Astrocyte (in vitro differentiated cells and primary cell): ENCODE measurements at regions not wholly inside any gene's neighbourhood (a gene's known extent, or its start where the extent isn't known, plus 50 kb on each side); places are given as distances from the start of the nearest gene placed in this dataset.

Experiments used
- DNase-seq: peaks from one replicate; pipeline ENCODE4 v3.0.0-alpha.2; 2010; ENCODE audit warnings: low read depth
- FAIRE-seq: peaks from 2 replicates; lab custom pipeline; 2011; peaks lifted over from hg19 to GRCh38; lab: Jason Lieb, UNC
- H2AFZ ChIP-seq: 2 replicates; pipeline ENCODE4 v1.6.0; 2012; ENCODE audit warnings: low read depth, low read length, inconsistent platforms
- H3K27ac ChIP-seq: 2 replicates; pipeline ENCODE4 v1.5.1; 2011; ENCODE audit warnings: low read depth, low read length, inconsistent platforms
- H3K27me3 ChIP-seq: 2 replicates; pipeline ENCODE4 v1.6.0; 2011; ENCODE audit warnings: low read length, inconsistent platforms; ENCODE audit not compliant: insufficient read depth
- H3K36me3 ChIP-seq: 2 replicates; pipeline ENCODE4 v1.5.1; 2011; ENCODE audit warnings: low read length, inconsistent platforms; ENCODE audit not compliant: insufficient read depth
- H3K4me1 ChIP-seq: 2 replicates; pipeline ENCODE4 v1.5.1; 2011; ENCODE audit warnings: low read length, inconsistent platforms; ENCODE audit not compliant: insufficient read depth
- H3K4me2 ChIP-seq: 2 replicates; pipeline ENCODE4 v1.6.0; 2012; ENCODE audit warnings: low read length, inconsistent platforms
- H3K4me3 ChIP-seq: 2 replicates; pipeline ENCODE4 v1.5.1; 2011; ENCODE audit warnings: low read depth, mild to moderate bottlenecking, low read length, inconsistent platforms; ENCODE audit not compliant: insufficient read depth
- H3K79me2 ChIP-seq: 2 replicates; pipeline ENCODE4 v1.6.0; 2012; ENCODE audit warnings: mild to moderate bottlenecking, low read length, inconsistent platforms; ENCODE audit not compliant: insufficient read depth
- H3K9ac ChIP-seq: 2 replicates; pipeline ENCODE4 v1.6.0; 2012; ENCODE audit warnings: mild to moderate bottlenecking, low read length, inconsistent platforms
- H3K9me3 ChIP-seq: 2 replicates; pipeline ENCODE4 v1.5.1; 2012; ENCODE audit warnings: low read depth, mild to moderate bottlenecking, low read length, inconsistent platforms; ENCODE audit not compliant: insufficient read depth
- H4K20me1 ChIP-seq: 2 replicates; pipeline ENCODE4 v1.6.0; 2012; ENCODE audit warnings: low read length, inconsistent platforms; ENCODE audit not compliant: insufficient read depth
- H3K27ac Mint-ChIP-seq: one replicate; pipeline ENCODE4 v1.8.0; 2021; ENCODE audit warnings: mild to moderate bottlenecking, mixed read lengths; ENCODE audit not compliant: unreplicated experiment
- H3K27me3 Mint-ChIP-seq: one replicate; pipeline ENCODE4 v1.8.0; 2021; ENCODE audit warnings: low read depth, mixed read lengths; ENCODE audit not compliant: unreplicated experiment
- H3K36me3 Mint-ChIP-seq: one replicate; pipeline ENCODE4 v1.8.0; 2021; ENCODE audit warnings: low read depth, mixed read lengths; ENCODE audit not compliant: unreplicated experiment
- H3K4me1 Mint-ChIP-seq: one replicate; pipeline ENCODE4 v1.8.0; 2021; ENCODE audit warnings: low read depth, mixed read lengths; ENCODE audit not compliant: unreplicated experiment
- H3K4me3 Mint-ChIP-seq: one replicate; pipeline ENCODE4 v1.8.0; 2021; ENCODE audit warnings: mild to moderate bottlenecking, moderate library complexity, mixed read lengths; ENCODE audit not compliant: unreplicated experiment
- H3K9me3 Mint-ChIP-seq: one replicate; pipeline ENCODE4 v1.8.0; 2021; ENCODE audit warnings: mild to moderate bottlenecking, mixed read lengths; ENCODE audit not compliant: unreplicated experiment
- EZH2 ChIP-seq: IDR thresholded peaks from 2 replicates; pipeline ENCODE4 v1.6.1; 2012; ENCODE audit warnings: mild to moderate bottlenecking, low read length, inconsistent platforms; ENCODE audit not compliant: insufficient read depth
- TF ChIP-seq, protein P1 (sequence below): IDR thresholded peaks from 2 replicates; pipeline ENCODE4 v1.5.1; 2011; ENCODE audit warnings: low read depth, mild to moderate bottlenecking, inconsistent platforms, low read length, moderate library complexity; ENCODE audit not compliant: insufficient read depth

DNA sequence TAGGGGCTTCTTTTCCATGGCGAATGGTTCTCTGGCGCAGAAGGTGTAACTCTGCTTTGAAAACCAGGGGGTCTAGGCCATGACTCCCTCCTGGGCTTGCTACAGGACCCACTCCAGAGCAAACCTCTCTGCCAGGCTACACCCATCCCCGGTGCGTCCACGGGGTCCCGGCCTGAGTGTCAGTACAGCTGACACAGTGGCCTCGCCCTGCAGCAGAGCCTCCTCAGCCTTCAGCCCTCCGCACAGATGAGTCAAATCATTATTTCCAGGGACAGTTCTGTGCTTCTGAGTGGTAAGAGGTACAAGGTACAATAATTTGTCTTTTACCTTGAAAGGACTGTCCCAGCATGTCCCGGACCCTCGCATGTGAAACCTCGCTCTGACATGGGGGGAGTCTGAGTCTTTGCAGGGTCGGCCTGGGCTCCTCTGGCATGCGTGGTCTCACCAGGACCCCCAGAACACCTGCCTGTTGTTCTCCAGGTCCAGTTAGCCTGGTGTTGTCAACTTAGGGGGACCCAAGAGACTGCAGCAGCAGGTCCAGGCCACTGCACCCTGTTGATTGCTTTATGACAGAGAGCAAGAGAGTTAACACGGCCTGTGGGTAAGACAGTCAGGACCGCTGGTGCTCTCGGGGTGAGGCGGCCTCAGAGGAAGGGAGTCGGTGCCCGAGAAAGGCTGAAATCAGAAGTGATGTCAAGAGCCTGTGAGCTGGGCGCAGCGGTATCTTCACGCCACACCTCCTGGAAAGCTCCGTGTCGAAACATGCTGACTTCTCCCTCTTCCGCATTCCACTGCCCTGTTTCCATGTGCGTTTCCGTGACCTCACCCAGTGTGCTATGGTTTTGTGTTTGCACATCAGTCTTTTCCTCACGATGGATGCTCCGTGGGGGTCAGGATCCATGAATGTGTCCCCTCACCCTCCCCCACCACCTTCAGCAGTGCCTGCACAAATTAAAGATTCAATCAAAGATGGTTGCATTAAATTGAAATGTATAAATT lies 340.1 kb downstream of the EIPR1 start:
- H3K27me3 ChIP-seq: no peaks in the 10 kb centered on the region
- Mint-ChIP-seq H3K4me1 (no peaks in the 10 kb centered on the region), H3K27me3 (peaks cover 33% of the 10 kb centered on the region), H3K27ac (no peak overlapping the region), H3K4me3 (no peak overlapping the region), H3K36me3 (no peaks in the 10 kb centered on the region), H3K9me3 (peaks cover 11% of the 10 kb centered on the region)
- H3K79me2 ChIP-seq: no peaks in the 10 kb centered on the region
- no peaks in the 10 kb centered on the region for H4K20me1 ChIP-seq
- no peaks in the 10 kb centered on the region for H3K4me1 ChIP-seq
- H3K4me3 ChIP-seq: no peak overlapping the region
- no peaks in the 10 kb centered on the region for H3K36me3 ChIP-seq
- FAIRE-seq: no peak
- no peak overlapping the region for H2AFZ ChIP-seq
- H3K4me2 ChIP-seq: no peak overlapping the region
- H3K9ac ChIP-seq: no peak overlapping the region
- peaks cover 4% of the 10 kb centered on the region for H3K9me3 ChIP-seq
- no peak overlapping the region for H3K27ac ChIP-seq
- TF ChIP-seq EZH2: no peak
- TF ChIP-seq, protein P1, sequence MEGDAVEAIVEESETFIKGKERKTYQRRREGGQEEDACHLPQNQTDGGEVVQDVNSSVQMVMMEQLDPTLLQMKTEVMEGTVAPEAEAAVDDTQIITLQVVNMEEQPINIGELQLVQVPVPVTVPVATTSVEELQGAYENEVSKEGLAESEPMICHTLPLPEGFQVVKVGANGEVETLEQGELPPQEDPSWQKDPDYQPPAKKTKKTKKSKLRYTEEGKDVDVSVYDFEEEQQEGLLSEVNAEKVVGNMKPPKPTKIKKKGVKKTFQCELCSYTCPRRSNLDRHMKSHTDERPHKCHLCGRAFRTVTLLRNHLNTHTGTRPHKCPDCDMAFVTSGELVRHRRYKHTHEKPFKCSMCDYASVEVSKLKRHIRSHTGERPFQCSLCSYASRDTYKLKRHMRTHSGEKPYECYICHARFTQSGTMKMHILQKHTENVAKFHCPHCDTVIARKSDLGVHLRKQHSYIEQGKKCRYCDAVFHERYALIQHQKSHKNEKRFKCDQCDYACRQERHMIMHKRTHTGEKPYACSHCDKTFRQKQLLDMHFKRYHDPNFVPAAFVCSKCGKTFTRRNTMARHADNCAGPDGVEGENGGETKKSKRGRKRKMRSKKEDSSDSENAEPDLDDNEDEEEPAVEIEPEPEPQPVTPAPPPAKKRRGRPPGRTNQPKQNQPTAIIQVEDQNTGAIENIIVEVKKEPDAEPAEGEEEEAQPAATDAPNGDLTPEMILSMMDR: no peak
- DNase-seq: no peak

DNA sequence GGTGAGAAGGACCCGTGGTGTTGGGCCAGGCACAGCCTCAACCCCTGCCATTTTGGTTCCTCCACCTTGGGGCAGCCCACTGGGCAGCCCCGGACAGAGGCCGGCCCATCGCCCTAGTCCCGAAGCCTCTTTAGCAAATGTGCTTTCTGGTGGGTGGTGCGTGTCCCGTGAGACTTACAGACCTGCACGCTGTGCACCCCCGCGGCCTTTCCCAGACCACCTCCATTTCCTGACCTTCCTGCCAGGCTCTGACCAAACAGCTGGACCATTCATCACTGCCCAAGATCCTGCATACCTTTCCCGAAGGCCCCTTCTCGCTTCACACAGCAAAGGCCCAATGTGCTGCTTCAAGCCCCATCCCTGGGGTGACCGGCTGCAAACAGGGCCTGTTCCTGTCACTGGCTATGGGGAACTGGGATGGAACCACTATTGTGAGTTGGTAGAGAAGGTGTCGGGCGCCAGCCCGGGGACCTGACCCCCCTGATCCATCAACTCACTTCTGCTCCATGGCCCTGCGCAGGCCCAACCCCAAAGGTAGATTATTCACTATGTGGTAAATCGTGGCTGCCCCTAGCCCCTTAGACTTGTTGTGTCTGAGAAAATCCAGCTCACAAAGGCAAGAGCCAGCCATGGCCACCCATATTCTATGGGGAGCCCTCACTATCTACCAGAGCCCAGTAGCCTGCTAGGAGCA lies 341.0 kb downstream of the EIPR1 start:
- TF ChIP-seq EZH2: no peak
- TF ChIP-seq, protein P1: no peak
- peaks cover 4% of the 10 kb centered on the region for H3K9me3 ChIP-seq

More for the DNA sequence above, 341.0 kb downstream of the EIPR1 start:
- Mint-ChIP-seq H3K27me3 (peaks cover 30% of the 10 kb centered on the region), H3K4me3 (no peak overlapping the region), H3K9me3 (peaks cover 11% of the 10 kb centered on the region), H3K4me1 (no peaks in the 10 kb centered on the region), H3K36me3 (no peaks in the 10 kb centered on the region), H3K27ac (no peak overlapping the region)
- H4K20me1 ChIP-seq: no peaks in the 10 kb centered on the region
- H3K27ac ChIP-seq: no peak overlapping the region
- H3K4me3 ChIP-seq: no peak overlapping the region
- DNase-seq (no peak), FAIRE-seq (no peak)
- H3K9ac ChIP-seq: no peak overlapping the region
- no peaks in the 10 kb centered on the region for H3K4me1 ChIP-seq
- H3K79me2 ChIP-seq: no peaks in the 10 kb centered on the region
- H3K27me3 ChIP-seq: no peaks in the 10 kb centered on the region
- H3K36me3 ChIP-seq: no peaks in the 10 kb centered on the region
- no peak overlapping the region for H2AFZ ChIP-seq
- H3K4me2 ChIP-seq: no peak overlapping the region
